Memory B cell (primary cell): ENCODE measurements at regions not wholly inside any gene's neighbourhood (a gene's known extent, or its start where the extent isn't known, plus 50 kb on each side); places are given as distances from the start of the nearest gene placed in this dataset.

Experiments
- ATAC-seq: fragments of 150-1000 bp; cut with Tn5 transposase; 2 replicates; pipeline ENCODE4 v1.10.0; 2021; ENCODE audit warnings: low read depth, mild to moderate bottlenecking, moderate library complexity
- DNase-seq, 2 donors: peaks; one replicate each; pipeline ENCODE4 v3.0.0; 2022; ENCODE audit warnings: low spot score in 2 of 2
- H3K27ac Mint-ChIP-seq: one replicate; pipeline ENCODE4 v1.8.0; 2022; ENCODE audit warnings: mild to moderate bottlenecking, moderate library complexity, mixed read lengths
- H3K27me3 Mint-ChIP-seq: one replicate; pipeline ENCODE4 v1.8.0; 2022; ENCODE audit warnings: mixed read lengths
- H3K36me3 Mint-ChIP-seq: one replicate; pipeline ENCODE4 v1.8.0; 2022; ENCODE audit warnings: mild to moderate bottlenecking, mixed read lengths
- H3K4me1 Mint-ChIP-seq: one replicate; pipeline ENCODE4 v1.8.0; 2022; ENCODE audit warnings: mixed read lengths
- H3K4me3 Mint-ChIP-seq: one replicate; pipeline ENCODE4 v1.8.0; 2022; ENCODE audit warnings: mild to moderate bottlenecking, moderate library complexity, mixed read lengths
- H3K9me3 Mint-ChIP-seq: one replicate; pipeline ENCODE4 v1.8.0; 2022; ENCODE audit warnings: mixed read lengths

- H3K27ac Mint-ChIP-seq = no peak overlapping the region
- no peak for DNase-seq
- ATAC-seq = no peak
- no peak overlapping the region for H3K4me3 Mint-ChIP-seq
- peaks cover 5% of the 10 kb centered on the region for H3K27me3 Mint-ChIP-seq
- no peaks in the 10 kb centered on the region for H3K4me1 Mint-ChIP-seq
- H3K36me3 Mint-ChIP-seq = no peaks in the 10 kb centered on the region
- no peaks in the 10 kb centered on the region for H3K9me3 Mint-ChIP-seq
These were observed 360.7 kb downstream of the PMP22 start for GRCh38 chr17:14904386-14904785.

- Mint-ChIP-seq H3K9me3 (no peaks in the 10 kb centered on the region), H3K4me1 (no peaks in the 10 kb centered on the region), H3K4me3 (no peak overlapping the region), H3K27ac (no peak overlapping the region), H3K27me3 (peaks cover 5% of the 10 kb centered on the region), H3K36me3 (no peaks in the 10 kb centered on the region)
- DNase-seq = no peak
- ATAC-seq = no peak
These were observed 361.3 kb downstream of the PMP22 start for GRCh38 chr17:14903854-14904253.

GRCh38 chr17:14902803-14903202, 362.3 kb downstream of the PMP22 start:
- H3K27ac Mint-ChIP-seq = no peak overlapping the region
- DNase-seq (no peak), ATAC-seq (no peak)
- H3K9me3 Mint-ChIP-seq = peaks cover 2% of the 10 kb centered on the region
- H3K4me3 Mint-ChIP-seq = no peak overlapping the region
- no peaks in the 10 kb centered on the region for H3K4me1 Mint-ChIP-seq
- peaks cover 2% of the 10 kb centered on the region for H3K36me3 Mint-ChIP-seq
- H3K27me3 Mint-ChIP-seq = peaks cover 5% of the 10 kb centered on the region

GRCh38 chr17:14902297-14902696, 362.8 kb downstream of the PMP22 start:
- Mint-ChIP-seq H3K4me3 (no peak overlapping the region), H3K27ac (no peak overlapping the region), H3K4me1 (no peaks in the 10 kb centered on the region), H3K27me3 (peaks cover 5% of the 10 kb centered on the region), H3K9me3 (peaks cover 2% of the 10 kb centered on the region), H3K36me3 (peaks cover 2% of the 10 kb centered on the region)
- ATAC-seq = no peak
- DNase-seq = no peak

GRCh38 chr17:14901376-14901775, 363.8 kb downstream of the PMP22 start:
- Mint-ChIP-seq H3K4me3 (no peak overlapping the region), H3K36me3 (peaks cover 2% of the 10 kb centered on the region), H3K4me1 (no peaks in the 10 kb centered on the region), H3K27ac (no peak overlapping the region), H3K9me3 (peaks cover 2% of the 10 kb centered on the region), H3K27me3 (peaks cover 5% of the 10 kb centered on the region)
- no peak for DNase-seq
- no peak for ATAC-seq

- Mint-ChIP-seq H3K36me3 (no peaks in the 10 kb centered on the region), H3K27me3 (peaks cover 2% of the 10 kb centered on the region)
These were observed 378.9 kb downstream of the PMP22 start for GRCh38 chr17:14886200-14886739.

GRCh38 chr17:14882131-14882530, 383.0 kb downstream of the PMP22 start:
- ATAC-seq = no peak

More at GRCh38 chr17:14886200-14886739, 378.9 kb downstream of the PMP22 start:
- no peaks in the 10 kb centered on the region for H3K4me1 Mint-ChIP-seq
- peaks cover 18% of the 10 kb centered on the region for H3K9me3 Mint-ChIP-seq
- DNase-seq (no peak), ATAC-seq (no peak)
- no peak overlapping the region for H3K4me3 Mint-ChIP-seq
- H3K27ac Mint-ChIP-seq = no peak overlapping the region

GRCh38 chr17:14875557-14876412, 389.3 kb downstream of the PMP22 start:
- ATAC-seq (no peak), DNase-seq (no peak)
- no peaks in the 10 kb centered on the region for H3K9me3 Mint-ChIP-seq
- H3K27me3 Mint-ChIP-seq = no peaks in the 10 kb centered on the region
- no peak overlapping the region for H3K27ac Mint-ChIP-seq
- no peak overlapping the region for H3K4me3 Mint-ChIP-seq
- no peaks in the 10 kb centered on the region for H3K4me1 Mint-ChIP-seq
- H3K36me3 Mint-ChIP-seq = no peaks in the 10 kb centered on the region

More at GRCh38 chr17:14882131-14882530, 383.0 kb downstream of the PMP22 start:
- DNase-seq = no peak
- H3K27me3 Mint-ChIP-seq = peaks cover 2% of the 10 kb centered on the region
- no peak overlapping the region for H3K27ac Mint-ChIP-seq
- H3K4me1 Mint-ChIP-seq = no peaks in the 10 kb centered on the region
- H3K4me3 Mint-ChIP-seq = no peak overlapping the region
- peaks cover 12% of the 10 kb centered on the region for H3K9me3 Mint-ChIP-seq
- no peaks in the 10 kb centered on the region for H3K36me3 Mint-ChIP-seq

- H3K36me3 Mint-ChIP-seq = no peaks in the 10 kb centered on the region
- H3K4me3 Mint-ChIP-seq = no peak overlapping the region
- no peaks in the 10 kb centered on the region for H3K27me3 Mint-ChIP-seq
- H3K9me3 Mint-ChIP-seq = peaks cover 3% of the 10 kb centered on the region
- H3K4me1 Mint-ChIP-seq = no peaks in the 10 kb centered on the region
- H3K27ac Mint-ChIP-seq = no peak overlapping the region
- DNase-seq (no peak), ATAC-seq (no peak)
These were observed 391.1 kb downstream of the PMP22 start for GRCh38 chr17:14873996-14874395.

GRCh38 chr17:14873540-14873939, 391.6 kb downstream of the PMP22 start:
- H3K27ac Mint-ChIP-seq = no peak overlapping the region
- H3K9me3 Mint-ChIP-seq = peaks cover 3% of the 10 kb centered on the region
- DNase-seq = no peak
- no peaks in the 10 kb centered on the region for H3K27me3 Mint-ChIP-seq
- H3K4me3 Mint-ChIP-seq = no peak overlapping the region
- H3K4me1 Mint-ChIP-seq = no peaks in the 10 kb centered on the region
- ATAC-seq = no peak
- no peaks in the 10 kb centered on the region for H3K36me3 Mint-ChIP-seq

- ATAC-seq = no peak
- H3K4me1 Mint-ChIP-seq = no peaks in the 10 kb centered on the region
- H3K4me3 Mint-ChIP-seq = no peak overlapping the region
These were observed 393.2 kb downstream of the PMP22 start for GRCh38 chr17:14871921-14872320.

GRCh38 chr17:14866266-14866665, 398.9 kb downstream of the PMP22 start:
- no peak for ATAC-seq
- peaks cover 1% of the 10 kb centered on the region for H3K27me3 Mint-ChIP-seq
- H3K27ac Mint-ChIP-seq = no peak overlapping the region

More at GRCh38 chr17:14871921-14872320, 393.2 kb downstream of the PMP22 start:
- DNase-seq = no peak
- H3K36me3 Mint-ChIP-seq = no peaks in the 10 kb centered on the region
- H3K27me3 Mint-ChIP-seq = no peaks in the 10 kb centered on the region
- peaks cover 3% of the 10 kb centered on the region for H3K9me3 Mint-ChIP-seq
- no peak overlapping the region for H3K27ac Mint-ChIP-seq

GRCh38 chr17:14864127-14864526, 401.0 kb downstream of the PMP22 start:
- H3K27ac Mint-ChIP-seq = no peak overlapping the region
- ATAC-seq = no peak
- H3K4me1 Mint-ChIP-seq = no peaks in the 10 kb centered on the region
- H3K9me3 Mint-ChIP-seq = peaks cover 8% of the 10 kb centered on the region
- H3K36me3 Mint-ChIP-seq = no peaks in the 10 kb centered on the region
- peaks cover 1% of the 10 kb centered on the region for H3K27me3 Mint-ChIP-seq
- DNase-seq = no peak
- H3K4me3 Mint-ChIP-seq = no peak overlapping the region

More at GRCh38 chr17:14866266-14866665, 398.9 kb downstream of the PMP22 start:
- DNase-seq = no peak
- Mint-ChIP-seq H3K4me3 (no peak overlapping the region), H3K36me3 (no peaks in the 10 kb centered on the region), H3K9me3 (peaks cover 11% of the 10 kb centered on the region), H3K4me1 (no peaks in the 10 kb centered on the region)

GRCh38 chr17:14859542-14859941, 405.6 kb downstream of the PMP22 start:
- Mint-ChIP-seq H3K9me3 (peaks cover 8% of the 10 kb centered on the region), H3K27ac (no peak overlapping the region), H3K27me3 (peaks cover 1% of the 10 kb centered on the region), H3K4me1 (no peaks in the 10 kb centered on the region), H3K4me3 (no peak overlapping the region), H3K36me3 (no peaks in the 10 kb centered on the region)
- ATAC-seq = no peak
- DNase-seq = no peak
